ENCODE measurements at regions not wholly inside any gene's neighbourhood (a gene's known extent, or its start where the extent isn't known, plus 50 kb on each side); places are given as distances from the start of the nearest gene placed in this dataset.
"Not testable (repeated sequence)": the region's sequence is repeated elsewhere in the genome, so short reads cannot be mapped to it uniquely, and the experiment has no call there.

- not testable (repeated sequence) for TF ChIP-seq E4F1 (IDR thresholded peaks at IDR 0.05; ENCODE audit: borderline replicate concordance, partially characterized antibody); CTCF (IDR thresholded peaks at IDR 0.05 in 2 of 3, conservative IDR thresholded peaks at IDR 0.05 in 1 of 3; ENCODE audit: control insufficient read depth in 2 of 3, extremely low read depth in 1 of 3, insufficient read depth in 1 of 3, low read depth in 3 of 3, low read length in 3 of 3); TAF1 (IDR thresholded peaks at IDR 0.05; ENCODE audit: borderline replicate concordance, low read depth, low read length); NFYB (IDR thresholded peaks at IDR 0.05; ENCODE audit: insufficient read depth, low read depth, low read length); YY1 (IDR thresholded peaks at IDR 0.05; ENCODE audit: low read depth, low read length); ESRRA (IDR thresholded peaks at IDR 0.05; ENCODE audit: low read length); CREB1 (IDR thresholded peaks at IDR 0.05; ENCODE audit: low read depth); RAD21 (IDR thresholded peaks at IDR 0.05; ENCODE audit: insufficient read depth, low read depth, low read length); EGR1 (IDR thresholded peaks at IDR 0.05; ENCODE audit: borderline replicate concordance in 1 of 2, low read depth in 2 of 2, low read length in 2 of 2); MAX (IDR thresholded peaks at IDR 0.05; ENCODE audit: low read depth, low read length); EP300 (IDR thresholded peaks at IDR 0.05; ENCODE audit: borderline replicate concordance in 1 of 2, control insufficient read depth in 1 of 2, low read depth in 2 of 2, low read length in 2 of 2)
Observed at GRCh38 chr9:65403072-65403471, 118.1 kb upstream of the FOXD4L5 start.

Measured in GM12878 (cell line).